Panc1 (cell line): ENCODE measurements at regions not wholly inside any gene's neighbourhood (a gene's known extent, or its start where the extent isn't known, plus 50 kb on each side); places are given as distances from the start of the nearest gene placed in this dataset.

Experiments used
- CTCF ChIP-seq: fragments of 450-650 bp; IDR thresholded peaks from 2 replicates; pipeline ENCODE4 v1.5.1; 2017; ENCODE audit warnings: mild to moderate bottlenecking
- REST ChIP-seq, 2 experiments: IDR thresholded peaks; 2 replicates each; pipeline ENCODE4 v1.6.1; 2011 to 2012; ENCODE audit warnings: low read depth in 2 of 2, control low read depth in 1 of 2, low read length in 1 of 2, mild to moderate bottlenecking in 1 of 2, moderate library complexity in 1 of 2; ENCODE audit not compliant: insufficient read depth in 1 of 2

GRCh38 chr2:128425216-128425615 is 106.5 kb upstream of the HS6ST1 start:
- TF ChIP-seq REST (IDR thresholded peaks at IDR 0.05; ENCODE audit: insufficient read depth in 1 of 2, low read depth in 2 of 2, low read length in 1 of 2) (no peak), CTCF (no peak)
